Stomach (tissue), 8 donors: ENCODE measurements at regions not wholly inside any gene's neighbourhood (a gene's known extent, or its start where the extent isn't known, plus 50 kb on each side); places are given as distances from the start of the nearest gene placed in this dataset.

Experiments used
- DNase-seq, 2 donors: peaks; one replicate each; pipeline versions ENCODE4 v3.0.0 to v3.0.0-alpha.2; 2013 to 2019
- H3K27ac ChIP-seq, 5 donors: fragments of 200-600 bp in 4 of 5; sonication (generic) in 4 of 5; one replicate each; pipeline ENCODE4 v1.5.1; 2013 to 2019; ENCODE audit warnings: mild to moderate bottlenecking in 1 of 5, moderate library complexity in 1 of 5
- H3K27me3 ChIP-seq, 3 donors: fragments of 200-600 bp; sonication (generic); one replicate each; pipeline ENCODE4 v1.5.1; 2017 to 2019; ENCODE audit warnings: mixed run types in 1 of 3
- H3K36me3 ChIP-seq, 4 donors: fragments of 200-600 bp; sonication (generic); 1 replicate in 3 of 4; 2 replicates in 1 of 4; pipeline ENCODE4 v1.5.1; 2016 to 2019
- H3K4me1 ChIP-seq, 4 donors: fragments of 200-600 bp; sonication (generic); one replicate each; pipeline ENCODE4 v1.5.1; 2016 to 2019
- H3K4me3 ChIP-seq, 4 donors: fragments of 200-600 bp; sonication (generic) in 3 of 4; one replicate each; pipeline ENCODE4 v1.5.1; 2016 to 2019; ENCODE audit warnings: mild to moderate bottlenecking in 1 of 4
- H3K9me3 ChIP-seq, 4 donors: fragments of 200-600 bp; sonication (generic); one replicate each; pipeline ENCODE4 v1.5.1; 2016 to 2019
- CTCF ChIP-seq, 7 experiments: fragments of 450-650 bp in 4 of 7; fragments of 200-600 bp in 3 of 7; sonication (generic) in 3 of 7; IDR thresholded peaks; one replicate each; pipeline ENCODE4 v1.5.1; 2016 to 2019; ENCODE audit warnings: antibody characterized with exemption in 7 of 7, control low read depth in 2 of 7, mild to moderate bottlenecking in 1 of 7
- EP300 ChIP-seq: sonication (generic); formaldehyde crosslinking; IDR thresholded peaks from one replicate; pipeline ENCODE4 v1.6.1; 2017; ENCODE audit warnings: antibody characterized with exemption
- POLR2A ChIP-seq, 4 donors: fragments of 450-650 bp; IDR thresholded peaks; one replicate each; pipeline ENCODE4 v1.6.1; 2016; ENCODE audit warnings: antibody characterized with exemption in 4 of 4, control low read depth in 2 of 4, mild to moderate bottlenecking in 1 of 4, moderate library complexity in 1 of 4
- POLR2AphosphoS5 ChIP-seq, 3 donors: sonication (generic); formaldehyde crosslinking; IDR thresholded peaks; one replicate each; pipeline ENCODE4 v1.6.1; 2016; ENCODE audit warnings: antibody characterized with exemption in 3 of 3
- WGBS, 5 donors: extraction: QIAGEN DNeasy Blood & Tissue Kit in 3 of 5; methylation state at CpG; one replicate each; pipeline versions ENCODE4 v1.1.5 to v1.1.7; 2013 to 2018; 5-methylcytosine and 5-hydroxymethylcytosine counted together
- intact Hi-C: fragments of 100-400 bp; cut with DNase I; formaldehyde crosslinking; loops from one replicate; pipeline ENCODE4 v1.15.1; 2023; ENCODE audit warnings: low total_unique reads
- donor health status: healthy with polysubstance abuse.
- donor health status: Bipolar disorder and iron deficiency.
- donor health status: healthy.

DNA sequence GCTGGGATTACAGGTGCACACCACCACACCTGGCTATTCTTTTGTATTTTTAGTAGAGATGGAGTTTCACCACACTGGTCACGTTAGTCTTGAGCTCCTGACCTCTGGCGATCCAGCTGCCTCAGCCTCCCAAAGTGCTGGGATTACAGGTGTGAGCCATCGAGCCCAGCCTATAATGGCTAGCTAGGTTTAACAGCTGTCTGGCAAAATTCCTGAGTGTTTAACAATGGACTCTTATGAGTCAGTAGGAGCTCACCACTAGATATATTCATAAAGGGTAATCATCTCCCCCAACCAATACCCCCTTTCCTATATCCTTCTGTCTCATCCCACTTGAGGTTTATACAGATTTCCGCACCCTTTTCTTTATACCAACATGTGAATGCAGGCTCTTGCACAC is 91.5 kb upstream of the CDH13 start:
- Histone ChIP-seq H3K4me3 (no peak overlapping the region), H3K27me3 (peaks cover 0 to 14% (median 0%) of the 10 kb centered on the region in 3 donors), H3K4me1 (no peaks in the 10 kb centered on the region), H3K27ac (no peak overlapping the region), H3K36me3 (no peaks in the 10 kb centered on the region), H3K9me3 (peaks cover 0 to 7% (median 3%) of the 10 kb centered on the region in 4 donors)
- no peak for DNase-seq
- WGBS, 5 donors = 67 to 82% (median 79%) methylated on average over 4 of the region's 4 CpGs
- intact Hi-C loops = no loop called here
- TF ChIP-seq CTCF (IDR thresholded peaks at IDR 0.05) = no peak

GRCh38 chr16:82533189-82533588 is 93.6 kb upstream of the CDH13 start:
- intact Hi-C loops = no loop called here
- TF ChIP-seq CTCF (IDR thresholded peaks at IDR 0.05) = no peak
- TF ChIP-seq POLR2AphosphoS5 (IDR thresholded peaks at IDR 0.05) = no peak
- TF ChIP-seq EP300 = no peak
- TF ChIP-seq POLR2A (IDR thresholded peaks at IDR 0.05) = no peak
- no peaks in the 10 kb centered on the region for H3K36me3 ChIP-seq
- WGBS, 5 donors = 21 to 32% (median 28%) methylated on average over 4 of the region's 4 CpGs
- H3K27me3 ChIP-seq = peaks cover 0 to 5% (median 0%) of the 10 kb centered on the region in 3 donors
- H3K9me3 ChIP-seq = peaks cover 0 to 13% (median 3%) of the 10 kb centered on the region in 4 donors
- H3K4me1 ChIP-seq = no peaks in the 10 kb centered on the region
- H3K27ac ChIP-seq = no peak overlapping the region
- DNase-seq = no peak
- H3K4me3 ChIP-seq = no peak overlapping the region

GRCh38 chr16:82530883-82531282 is 95.9 kb upstream of the CDH13 start:
- Histone ChIP-seq H3K36me3 (no peaks in the 10 kb centered on the region), H3K27ac (no peak overlapping the region), H3K27me3 (peaks cover 0 to 5% (median 0%) of the 10 kb centered on the region in 3 donors), H3K9me3 (peaks cover 0 to 6% (median 0%) of the 10 kb centered on the region in 4 donors), H3K4me3 (no peak overlapping the region), H3K4me1 (no peaks in the 10 kb centered on the region)
- no peak for TF ChIP-seq POLR2AphosphoS5 (IDR thresholded peaks at IDR 0.05)
- no peak for TF ChIP-seq EP300
- TF ChIP-seq CTCF (IDR thresholded peaks at IDR 0.05) = no peak
- TF ChIP-seq POLR2A (IDR thresholded peaks at IDR 0.05) = no peak
- WGBS, 5 donors = 80 to 89% (median 87%) methylated on average over 2 of the region's 2 CpGs
- no peak for DNase-seq
- intact Hi-C loops = no loop called here

DNA sequence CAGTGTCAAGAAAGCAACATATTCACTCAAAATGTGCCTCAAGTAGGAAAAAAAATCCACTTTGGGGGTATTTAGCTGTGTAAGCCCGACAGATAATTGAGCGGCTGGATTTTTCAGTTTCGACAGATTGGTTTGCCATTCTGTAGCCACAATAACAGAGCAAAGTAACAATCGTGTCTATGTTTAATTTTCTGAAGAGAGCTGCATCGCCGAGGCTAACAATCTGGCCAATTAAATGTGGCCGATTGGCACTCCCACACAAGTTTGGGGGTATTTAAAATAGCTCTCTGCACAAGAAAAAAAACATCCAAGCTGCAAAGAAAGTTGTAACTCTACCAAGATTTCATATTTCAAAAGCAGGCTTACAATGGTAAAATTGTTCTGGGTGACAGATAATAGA is 99.7 kb upstream of the CDH13 start:
- Histone ChIP-seq H3K27me3 (no peaks in the 10 kb centered on the region), H3K27ac (no peak overlapping the region), H3K4me3 (no peak overlapping the region), H3K9me3 (peaks cover 0 to 12% (median 6%) of the 10 kb centered on the region in 4 donors), H3K4me1 (no peaks in the 10 kb centered on the region), H3K36me3 (no peaks in the 10 kb centered on the region)
- WGBS, 5 donors = 82 to 90% (median 86%) methylated on average over 7 of the region's 7 CpGs
- TF ChIP-seq POLR2A (IDR thresholded peaks at IDR 0.05) = no peak
- no peak for TF ChIP-seq EP300
- TF ChIP-seq POLR2AphosphoS5 (IDR thresholded peaks at IDR 0.05) = no peak
- TF ChIP-seq CTCF (IDR thresholded peaks at IDR 0.05) = no peak
- intact Hi-C loops = no loop called here
- no peak for DNase-seq
